ENCODE measurements at regions not wholly inside any gene's neighbourhood (a gene's known extent, or its start where the extent isn't known, plus 50 kb on each side); places are given as distances from the start of the nearest gene placed in this dataset.

DNA sequence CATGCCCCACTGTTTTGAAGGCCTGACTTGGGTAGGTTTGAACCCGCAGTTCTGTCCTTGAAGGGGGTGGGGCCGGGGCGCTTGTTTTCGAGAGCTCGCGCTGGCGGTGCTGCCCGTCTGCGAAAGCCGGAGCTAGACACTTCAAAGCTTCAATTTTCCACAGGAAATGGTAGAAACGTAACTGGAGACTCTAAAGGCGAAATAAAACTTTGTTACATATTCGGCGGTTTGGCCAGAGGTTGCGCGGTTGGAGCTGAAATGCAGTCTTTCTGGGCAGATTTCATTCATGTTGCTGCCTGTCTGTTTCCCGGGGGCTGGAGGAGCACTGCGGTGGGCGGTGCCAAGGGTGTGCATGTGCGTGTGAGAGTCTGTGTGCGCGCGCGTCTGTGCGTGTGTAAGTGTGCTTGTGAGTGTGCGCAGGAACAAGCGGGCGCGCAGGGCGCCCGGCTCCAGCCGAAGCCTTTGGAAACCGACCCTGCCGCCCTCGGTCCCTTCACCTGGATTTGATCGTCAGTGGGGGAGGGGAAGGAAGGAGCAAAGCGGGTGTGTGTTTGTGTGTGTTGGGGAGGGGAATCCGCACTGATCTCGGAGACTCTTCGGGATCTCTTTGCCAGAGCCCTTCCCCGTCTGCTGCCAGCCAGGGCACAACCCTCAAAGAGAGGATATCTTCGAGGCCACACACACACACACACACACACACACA is 227.7 kb upstream of the CRY1 start:
- Histone ChIP-seq H3K27me3 (ENCODE audit: control insufficient read depth in 3 of 3, insufficient read depth in 3 of 3, low read length in 3 of 3) (peaks cover 6 to 49% (median 12%) of the 10 kb centered on the region in 3 donors), H3K36me3 (ENCODE audit: control insufficient read depth in 3 of 3, insufficient read depth in 2 of 3, low read depth in 1 of 3, low read length in 3 of 3) (no peaks in the 10 kb centered on the region), H3K27ac (ENCODE audit: low read depth in 1 of 3, low read length in 2 of 3) (peak overlapping the region in 1 of 3 donors; percentile 64), H3K4me3 (ENCODE audit: low read depth in 1 of 3, low read length in 3 of 3) (peak overlapping the region; percentile 11 to 52 (median 21)), H3K4me1 (ENCODE audit: control insufficient read depth in 3 of 3, insufficient read depth in 2 of 3, low read depth in 1 of 3, low read length in 2 of 3) (peaks cover 0 to 6% (median 3%) of the 10 kb centered on the region in 3 donors), H3K9me3 (ENCODE audit: control insufficient read depth in 2 of 2, insufficient read depth in 1 of 2, low read depth in 1 of 2, low read length in 1 of 2) (no peaks in the 10 kb centered on the region)
- DNase-seq (peak in 1 of 2 donors; percentile 48), FAIRE-seq (no peak)
- 0 to 2% (median 1%) methylated on average over 42 of the region's 42 CpGs for WGBS, 3 donors

GRCh38 chr12:107322063-107322462 is 228.7 kb upstream of the CRY1 start:
- 57 to 87% (median 69%) methylated on average over 3 of the region's 3 CpGs for WGBS, 3 donors
- Histone ChIP-seq H3K4me3 (ENCODE audit: low read depth in 1 of 3, low read length in 3 of 3) (no peak overlapping the region), H3K9me3 (ENCODE audit: control insufficient read depth in 2 of 2, insufficient read depth in 1 of 2, low read depth in 1 of 2, low read length in 1 of 2) (no peaks in the 10 kb centered on the region), H3K27me3 (ENCODE audit: control insufficient read depth in 3 of 3, insufficient read depth in 3 of 3, low read length in 3 of 3) (peaks cover 6 to 49% (median 12%) of the 10 kb centered on the region in 3 donors), H3K36me3 (ENCODE audit: control insufficient read depth in 3 of 3, insufficient read depth in 2 of 3, low read depth in 1 of 3, low read length in 3 of 3) (no peaks in the 10 kb centered on the region), H3K27ac (ENCODE audit: low read depth in 1 of 3, low read length in 2 of 3) (no peak overlapping the region), H3K4me1 (ENCODE audit: control insufficient read depth in 3 of 3, insufficient read depth in 2 of 3, low read depth in 1 of 3, low read length in 2 of 3) (peaks cover 0 to 6% (median 3%) of the 10 kb centered on the region in 3 donors)
- DNase-seq: no peak
- no peak for FAIRE-seq

DNA sequence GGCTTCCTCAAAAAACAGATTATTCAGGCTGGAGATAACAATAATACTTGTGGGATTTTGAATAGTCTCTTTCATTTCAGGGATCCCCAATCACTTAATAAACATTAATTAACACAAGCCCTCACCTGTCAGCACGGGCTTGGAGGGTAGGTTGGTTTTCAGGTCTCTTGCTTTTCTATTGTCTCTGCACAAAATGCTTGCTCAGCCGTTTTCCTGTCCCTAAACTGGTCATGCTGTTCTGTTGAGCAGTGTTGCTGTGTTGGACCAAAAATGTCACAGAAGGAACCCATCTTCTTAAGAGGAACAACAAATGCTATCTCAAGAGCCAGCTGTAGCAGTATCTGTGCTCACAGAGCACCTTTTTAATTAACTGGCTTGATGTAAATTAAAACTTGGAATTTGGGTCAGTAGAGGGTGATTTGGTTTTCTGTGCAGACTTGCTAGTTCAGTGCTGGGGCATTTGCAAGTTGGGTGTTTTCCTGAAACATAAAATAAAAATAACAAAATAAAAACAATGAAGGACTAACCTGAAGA is 231.8 kb upstream of the CRY1 start:
- 50 to 57% (median 51%) methylated on average over 2 of the region's 2 CpGs for WGBS, 3 donors
- no peaks in the 10 kb centered on the region for H3K9me3 ChIP-seq (ENCODE audit: control insufficient read depth in 2 of 2, insufficient read depth in 1 of 2, low read depth in 1 of 2, low read length in 1 of 2)
- no peaks in the 10 kb centered on the region for H3K36me3 ChIP-seq (ENCODE audit: control insufficient read depth in 3 of 3, insufficient read depth in 2 of 3, low read depth in 1 of 3, low read length in 3 of 3)
- DNase-seq: no peak
- no peak for FAIRE-seq
- H3K4me3 ChIP-seq (ENCODE audit: low read depth in 1 of 3, low read length in 3 of 3): no peak overlapping the region
- H3K4me1 ChIP-seq (ENCODE audit: control insufficient read depth in 3 of 3, insufficient read depth in 2 of 3, low read depth in 1 of 3, low read length in 2 of 3): peaks cover 0 to 3% (median under 1%) of the 10 kb centered on the region in 3 donors
- no peak overlapping the region for H3K27ac ChIP-seq (ENCODE audit: low read depth in 1 of 3, low read length in 2 of 3)
- H3K27me3 ChIP-seq (ENCODE audit: control insufficient read depth in 3 of 3, insufficient read depth in 3 of 3, low read length in 3 of 3): peaks cover 0 to 47% (median 12%) of the 10 kb centered on the region in 3 donors

- Histone ChIP-seq H3K4me1 (ENCODE audit: control insufficient read depth in 3 of 3, insufficient read depth in 2 of 3, low read depth in 1 of 3, low read length in 2 of 3) (no peaks in the 10 kb centered on the region), H3K36me3 (ENCODE audit: control insufficient read depth in 3 of 3, insufficient read depth in 2 of 3, low read depth in 1 of 3, low read length in 3 of 3) (no peaks in the 10 kb centered on the region), H3K4me3 (ENCODE audit: low read depth in 1 of 3, low read length in 3 of 3) (no peak overlapping the region), H3K27me3 (ENCODE audit: control insufficient read depth in 3 of 3, insufficient read depth in 3 of 3, low read length in 3 of 3) (peaks cover 0 to 36% (median 2%) of the 10 kb centered on the region in 3 donors), H3K27ac (ENCODE audit: low read depth in 1 of 3, low read length in 2 of 3) (no peak overlapping the region), H3K9me3 (ENCODE audit: control insufficient read depth in 2 of 2, insufficient read depth in 1 of 2, low read depth in 1 of 2, low read length in 1 of 2) (no peaks in the 10 kb centered on the region)
- DNase-seq (no peak), FAIRE-seq (no peak)
- 46 to 61% (median 56%) methylated on average over 2 of the region's 2 CpGs for WGBS, 3 donors
Observed at GRCh38 chr12:107326237-107326636, 232.9 kb upstream of the CRY1 start.

DNA sequence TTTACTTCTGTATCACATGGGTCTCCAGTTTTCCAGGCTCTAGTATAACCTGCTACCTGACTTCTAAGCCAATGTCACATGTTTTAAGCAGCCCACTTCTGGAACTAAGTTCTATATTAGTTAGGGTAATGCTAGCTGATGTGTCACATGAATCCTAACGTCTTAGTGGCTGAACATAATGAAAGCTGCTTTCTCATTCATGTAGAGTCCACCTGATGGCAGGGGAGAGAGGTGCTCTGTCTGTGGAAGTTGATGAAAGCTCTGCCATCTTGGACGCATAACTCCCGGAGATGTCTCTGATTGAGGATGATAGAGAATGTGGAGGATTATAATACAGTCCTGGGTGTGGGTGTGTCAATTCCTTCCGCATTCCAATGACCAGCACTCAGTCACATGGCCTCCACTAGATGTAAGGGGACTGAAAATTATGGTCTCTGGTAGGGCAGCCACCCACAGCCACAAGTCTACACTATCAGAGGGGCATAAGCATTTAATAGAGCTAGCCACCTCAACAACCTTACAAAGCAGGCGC is 234.4 kb upstream of the CRY1 start:
- WGBS, 3 donors: 67 to 80% (median 80%) methylated on average over 5 of the region's 5 CpGs
- FAIRE-seq: no peak

DNA sequence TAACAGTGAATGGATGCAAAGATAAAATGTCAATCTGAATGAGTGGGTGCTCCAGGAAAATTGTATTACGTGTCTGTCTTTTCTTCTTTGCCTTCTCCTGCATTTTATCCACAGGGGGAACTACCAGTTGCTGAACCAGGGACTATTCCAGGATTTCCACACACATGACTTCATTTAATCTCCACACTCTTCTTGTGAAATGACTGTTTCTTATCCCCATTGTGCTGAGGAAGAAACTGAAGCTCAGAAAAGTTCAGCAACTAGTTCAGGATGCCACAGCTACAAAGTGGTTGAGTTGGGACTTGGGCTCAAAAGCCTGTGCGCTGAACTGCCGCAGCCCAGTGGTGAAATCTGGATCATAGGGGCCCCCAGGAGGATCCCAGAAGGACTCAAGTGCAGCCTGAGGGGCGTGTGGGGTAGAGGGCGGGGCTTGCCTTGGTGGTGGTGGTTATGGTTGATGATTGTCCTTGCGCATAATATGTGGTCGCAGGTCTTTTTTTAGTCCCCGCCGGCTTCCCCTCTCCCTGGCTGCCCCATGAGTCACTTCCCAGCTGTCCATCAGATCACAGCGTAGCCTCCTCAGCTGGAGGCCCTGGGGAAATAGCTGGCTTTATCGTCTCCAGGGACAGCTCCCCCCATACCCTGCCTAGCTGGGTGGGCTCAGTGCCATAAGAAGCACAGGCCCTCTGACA is 235.2 kb upstream of the CRY1 start:
- Histone ChIP-seq H3K27ac (ENCODE audit: low read depth in 1 of 3, low read length in 2 of 3) (no peak overlapping the region), H3K36me3 (ENCODE audit: control insufficient read depth in 3 of 3, insufficient read depth in 2 of 3, low read depth in 1 of 3, low read length in 3 of 3) (no peaks in the 10 kb centered on the region), H3K4me3 (ENCODE audit: low read depth in 1 of 3, low read length in 3 of 3) (no peak overlapping the region), H3K27me3 (ENCODE audit: control insufficient read depth in 3 of 3, insufficient read depth in 3 of 3, low read length in 3 of 3) (peaks cover 0 to 27% (median 0%) of the 10 kb centered on the region in 3 donors), H3K9me3 (ENCODE audit: control insufficient read depth in 2 of 2, insufficient read depth in 1 of 2, low read depth in 1 of 2, low read length in 1 of 2) (no peaks in the 10 kb centered on the region), H3K4me1 (ENCODE audit: control insufficient read depth in 3 of 3, insufficient read depth in 2 of 3, low read depth in 1 of 3, low read length in 2 of 3) (no peaks in the 10 kb centered on the region)
- no peak for DNase-seq
- WGBS, 3 donors: 50 to 81% (median 69%) methylated on average over 10 to 11 of the region's 11 CpGs
- no peak for FAIRE-seq

More for the DNA sequence above, 234.4 kb upstream of the CRY1 start:
- no peak for DNase-seq
- no peak overlapping the region for H3K27ac ChIP-seq (ENCODE audit: low read depth in 1 of 3, low read length in 2 of 3)
- H3K4me3 ChIP-seq (ENCODE audit: low read depth in 1 of 3, low read length in 3 of 3): no peak overlapping the region
- H3K27me3 ChIP-seq (ENCODE audit: control insufficient read depth in 3 of 3, insufficient read depth in 3 of 3, low read length in 3 of 3): peaks cover 0 to 31% (median 0%) of the 10 kb centered on the region in 3 donors
- H3K9me3 ChIP-seq (ENCODE audit: control insufficient read depth in 2 of 2, insufficient read depth in 1 of 2, low read depth in 1 of 2, low read length in 1 of 2): no peaks in the 10 kb centered on the region
- no peaks in the 10 kb centered on the region for H3K4me1 ChIP-seq (ENCODE audit: control insufficient read depth in 3 of 3, insufficient read depth in 2 of 3, low read depth in 1 of 3, low read length in 2 of 3)
- H3K36me3 ChIP-seq (ENCODE audit: control insufficient read depth in 3 of 3, insufficient read depth in 2 of 3, low read depth in 1 of 3, low read length in 3 of 3): no peaks in the 10 kb centered on the region

- WGBS, 3 donors: 81 to 100% (median 85%) methylated on average over 1 of the region's 1 CpG
- Histone ChIP-seq H3K4me3 (ENCODE audit: low read depth in 1 of 3, low read length in 3 of 3) (no peak overlapping the region), H3K27me3 (ENCODE audit: control insufficient read depth in 3 of 3, insufficient read depth in 3 of 3, low read length in 3 of 3) (peaks cover 0 to 18% (median 0%) of the 10 kb centered on the region in 3 donors), H3K9me3 (ENCODE audit: control insufficient read depth in 2 of 2, insufficient read depth in 1 of 2, low read depth in 1 of 2, low read length in 1 of 2) (no peaks in the 10 kb centered on the region), H3K4me1 (ENCODE audit: control insufficient read depth in 3 of 3, insufficient read depth in 2 of 3, low read depth in 1 of 3, low read length in 2 of 3) (no peaks in the 10 kb centered on the region), H3K36me3 (ENCODE audit: control insufficient read depth in 3 of 3, insufficient read depth in 2 of 3, low read depth in 1 of 3, low read length in 3 of 3) (no peaks in the 10 kb centered on the region), H3K27ac (ENCODE audit: low read depth in 1 of 3, low read length in 2 of 3) (no peak overlapping the region)
- FAIRE-seq (no peak), DNase-seq (no peak)
Observed at GRCh38 chr12:107329569-107330324, 236.4 kb upstream of the CRY1 start.

Measured in small intestine (tissue), 7 donors.